Choroid plexus epithelial cell (primary cell): ENCODE measurements at regions not wholly inside any gene's neighbourhood (a gene's known extent, or its start where the extent isn't known, plus 50 kb on each side); places are given as distances from the start of the nearest gene placed in this dataset.

ENCODE experiments used
- DNase-seq: peaks from one replicate; pipeline ENCODE4 v3.0.0-alpha.2; 2010; ENCODE audit warnings: low read depth
- H3K4me3 ChIP-seq: 2 replicates; pipeline ENCODE4 v1.5.1; 2011; ENCODE audit warnings: low read depth, mild to moderate bottlenecking, control low read depth, low read length, moderate library complexity
- TF ChIP-seq, protein P1 (sequence below): conservative IDR thresholded peaks from 2 replicates; pipeline ENCODE4 v1.5.1; 2011; ENCODE audit warnings: low read depth, mild to moderate bottlenecking, control low read depth, inconsistent platforms, low read length, moderate library complexity

GRCh38 chr3:159877924-159878323 is 110.7 kb upstream of the IL12A start:
- no peak overlapping the region for H3K4me3 ChIP-seq
- DNase-seq, result peak; percentile 41
- TF ChIP-seq, protein P1, sequence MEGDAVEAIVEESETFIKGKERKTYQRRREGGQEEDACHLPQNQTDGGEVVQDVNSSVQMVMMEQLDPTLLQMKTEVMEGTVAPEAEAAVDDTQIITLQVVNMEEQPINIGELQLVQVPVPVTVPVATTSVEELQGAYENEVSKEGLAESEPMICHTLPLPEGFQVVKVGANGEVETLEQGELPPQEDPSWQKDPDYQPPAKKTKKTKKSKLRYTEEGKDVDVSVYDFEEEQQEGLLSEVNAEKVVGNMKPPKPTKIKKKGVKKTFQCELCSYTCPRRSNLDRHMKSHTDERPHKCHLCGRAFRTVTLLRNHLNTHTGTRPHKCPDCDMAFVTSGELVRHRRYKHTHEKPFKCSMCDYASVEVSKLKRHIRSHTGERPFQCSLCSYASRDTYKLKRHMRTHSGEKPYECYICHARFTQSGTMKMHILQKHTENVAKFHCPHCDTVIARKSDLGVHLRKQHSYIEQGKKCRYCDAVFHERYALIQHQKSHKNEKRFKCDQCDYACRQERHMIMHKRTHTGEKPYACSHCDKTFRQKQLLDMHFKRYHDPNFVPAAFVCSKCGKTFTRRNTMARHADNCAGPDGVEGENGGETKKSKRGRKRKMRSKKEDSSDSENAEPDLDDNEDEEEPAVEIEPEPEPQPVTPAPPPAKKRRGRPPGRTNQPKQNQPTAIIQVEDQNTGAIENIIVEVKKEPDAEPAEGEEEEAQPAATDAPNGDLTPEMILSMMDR, result no peak

DNA sequence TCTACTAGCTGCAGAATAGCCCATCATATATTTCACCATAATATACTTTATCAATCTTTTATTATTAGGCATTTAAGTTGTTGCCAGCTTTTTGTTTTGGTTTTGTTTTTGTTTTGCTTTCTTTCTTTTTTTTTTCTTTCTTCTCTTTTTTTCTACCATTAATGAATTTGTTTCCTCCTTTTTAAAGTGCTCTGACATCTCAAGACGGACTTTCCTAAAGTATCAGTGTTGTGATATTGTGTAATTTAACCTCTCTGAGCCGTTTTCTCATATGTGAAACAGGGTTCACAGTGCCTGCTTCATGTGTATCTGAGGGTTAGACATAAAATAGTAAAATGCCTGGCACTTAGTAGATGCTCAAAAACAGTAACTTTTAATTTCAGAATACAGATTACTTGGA is 109.5 kb upstream of the IL12A start:
- TF ChIP-seq, protein P1, result no peak

DNA sequence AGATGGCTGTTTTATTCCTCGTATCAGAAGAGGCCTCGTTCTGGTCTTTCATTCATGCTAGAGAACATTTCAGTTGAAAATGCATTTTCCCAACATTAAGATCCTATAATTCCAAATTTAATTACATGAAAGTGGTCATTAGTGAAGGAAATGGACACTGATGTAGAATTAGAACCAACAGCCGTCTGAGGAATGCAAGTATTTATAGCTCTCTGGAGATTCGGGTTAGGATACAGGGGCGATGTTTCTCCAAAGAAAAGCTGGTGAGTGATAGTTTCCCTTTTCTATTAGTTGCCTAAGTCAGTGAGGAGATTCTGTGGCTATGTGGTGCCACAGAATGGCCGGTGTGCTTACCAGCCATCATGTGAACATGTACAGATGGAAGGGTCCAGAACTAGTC is 109.0 kb upstream of the IL12A start:
- H3K4me3 ChIP-seq, result no peak overlapping the region
- TF ChIP-seq, protein P1, result no peak
- DNase-seq, result no peak

More for the DNA sequence above, 109.5 kb upstream of the IL12A start:
- no peak for DNase-seq
- no peak overlapping the region for H3K4me3 ChIP-seq

GRCh38 chr3:159881208-159881607 is 107.4 kb upstream of the IL12A start:
- DNase-seq, result no peak
- H3K4me3 ChIP-seq, result no peak overlapping the region
- TF ChIP-seq, protein P1, result no peak

DNA sequence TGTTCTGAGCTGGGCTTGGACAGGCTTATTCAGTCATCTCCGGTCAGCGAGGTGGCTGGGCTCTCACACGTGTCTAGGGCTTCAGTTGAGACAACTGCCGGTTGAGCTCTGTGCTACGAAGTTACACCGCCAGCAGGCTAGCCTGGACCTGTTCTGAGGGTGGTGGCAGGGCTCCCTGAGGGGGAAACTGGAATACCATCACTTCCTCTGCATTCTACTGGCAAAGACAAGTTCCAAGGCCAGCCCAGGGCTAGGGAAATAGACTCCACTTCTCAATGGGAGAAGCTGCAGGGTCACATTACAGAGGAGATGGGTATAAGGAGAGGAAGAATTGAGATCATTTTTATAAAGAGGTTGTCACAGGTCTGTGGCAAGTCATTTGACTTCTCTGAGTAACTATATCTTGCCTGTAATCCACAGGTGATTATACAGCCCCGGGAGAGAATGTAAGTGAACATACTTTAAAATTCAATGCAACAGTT is 106.8 kb upstream of the IL12A start:
- TF ChIP-seq, protein P1, result no peak

DNA sequence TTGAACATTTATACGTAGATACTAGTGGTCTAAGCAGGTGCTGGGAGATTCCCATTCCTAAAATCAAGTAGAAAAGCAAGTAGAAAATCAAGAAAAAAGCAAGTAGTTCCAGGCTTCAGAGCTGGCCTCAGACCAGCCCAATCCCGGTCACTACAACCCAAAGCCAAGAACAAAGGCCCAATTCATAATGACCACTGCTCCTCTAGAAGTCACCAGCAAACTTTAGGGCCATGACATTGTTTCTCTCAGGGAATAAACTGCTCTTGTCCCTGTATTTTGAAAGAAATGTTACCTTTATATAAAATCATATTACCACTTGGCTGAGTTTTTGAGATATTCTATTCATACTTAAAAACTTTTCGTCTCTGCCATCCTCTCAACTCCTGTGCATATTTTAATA is 106.3 kb upstream of the IL12A start:
- H3K4me3 ChIP-seq, result no peak overlapping the region
- TF ChIP-seq, protein P1, result no peak
- DNase-seq, result no peak

More for the DNA sequence above, 106.8 kb upstream of the IL12A start:
- no peak overlapping the region for H3K4me3 ChIP-seq
- DNase-seq, result no peak
